ENCODE measurements at regions not wholly inside any gene's neighbourhood (a gene's known extent, or its start where the extent isn't known, plus 50 kb on each side); places are given as distances from the start of the nearest gene placed in this dataset.

- H3K23ac ChIP-seq (ENCODE audit: insufficient read length, low read depth, low read length), result no peak overlapping the region
- no peak overlapping the region for H2BK5ac ChIP-seq (ENCODE audit: insufficient read length, low read length)
- no peak overlapping the region for H4K8ac ChIP-seq (replicated peaks; ENCODE audit: insufficient read length, low read depth, low read length)
- Mint-ChIP-seq H3K9me3 (peaks cover 0 to 2% of the 10 kb centered on the region in 2 experiments; a peak in 1 of 5 replicates), H3K4me3 (no peak overlapping the region), H3K4me1 (no peaks in the 10 kb centered on the region), H3K27ac (no peak overlapping the region), H3K36me3 (ENCODE audit: insufficient read depth in 1 of 3, low read depth in 3 of 3) (no peaks in the 10 kb centered on the region), H3K27me3 (ENCODE audit: low read depth) (peaks cover 62% of the 10 kb centered on the region)
- no peak overlapping the region for H2AK5ac ChIP-seq (ENCODE audit: insufficient read length, low read length)
- WGBS (ENCODE audit: extremely low coverage, insufficient read length, low lambda C conversion rate), result 100% methylated on average over 2 of the region's 8 CpGs
- H3K79me2 ChIP-seq (ENCODE audit: insufficient read depth, low read length), result no peaks in the 10 kb centered on the region
- TF ChIP-seq CTCF (conservative IDR thresholded peaks at IDR 0.05), result no peak
- H3K56ac ChIP-seq (ENCODE audit: insufficient read length, low read depth, low read length), result no peak overlapping the region
- H3K9ac ChIP-seq (ENCODE audit: extremely low read depth, insufficient read length, low read length), result no peak overlapping the region
- H3K27ac ChIP-seq (ENCODE audit: insufficient read length, low read depth, low read length), result no peak overlapping the region
- no peak overlapping the region for H4K91ac ChIP-seq (ENCODE audit: insufficient read length, low read depth, low read length)
- H3K23me2 ChIP-seq (ENCODE audit: insufficient read length, low read depth, low read length, poor library complexity, severe bottlenecking), result no peaks in the 10 kb centered on the region
- no peaks in the 10 kb centered on the region for H3K9me3 ChIP-seq (ENCODE audit: control insufficient read depth, low read depth, low read length)
- no peaks in the 10 kb centered on the region; the same call in 1 of the 2 replicates for H3K27me3 ChIP-seq (ENCODE audit: insufficient read depth, low read length)
- H3K79me1 ChIP-seq (ENCODE audit: insufficient read depth, low read depth, low read length, poor library complexity, severe bottlenecking), result no peaks in the 10 kb centered on the region
- DNase-seq, result peak; percentile 15
- no peaks in the 10 kb centered on the region for H4K20me1 ChIP-seq (ENCODE audit: control insufficient read depth, insufficient read depth, insufficient read length)
- no peak overlapping the region for H3K14ac ChIP-seq (ENCODE audit: insufficient read depth, low read length)
- H2BK12ac ChIP-seq (ENCODE audit: insufficient read length, low read depth, low read length), result no peak overlapping the region
- H3K18ac ChIP-seq (ENCODE audit: insufficient read length, low read depth, low read length), result no peak overlapping the region
- no peak overlapping the region for H4K5ac ChIP-seq (ENCODE audit: insufficient read length, low read depth, low read length)
- no peak overlapping the region for H3T11ph ChIP-seq (ENCODE audit: low read length)
- H2AFZ ChIP-seq (ENCODE audit: low read length), result no peak overlapping the region
- H3K4ac ChIP-seq (ENCODE audit: low read depth, low read length), result no peak overlapping the region
- no peak overlapping the region for H2BK15ac ChIP-seq (ENCODE audit: low read depth, low read length)
- no peak overlapping the region for H2BK20ac ChIP-seq (ENCODE audit: low read depth, low read length, poor library complexity, severe bottlenecking)
- no peak overlapping the region for H3K4me2 ChIP-seq (ENCODE audit: insufficient read depth, insufficient read length, low read length)
- H2BK120ac ChIP-seq (ENCODE audit: low read depth, low read length, poor library complexity, severe bottlenecking), result no peak overlapping the region
- no peaks in the 10 kb centered on the region for H3K4me1 ChIP-seq (ENCODE audit: insufficient read depth, low read length)
Observed at GRCh38 chr7:157482025-157482424, 145.2 kb downstream of the DNAJB6 start.

Data from H9 (cell line).